ENCODE measurements at regions not wholly inside any gene's neighbourhood (a gene's known extent, or its start where the extent isn't known, plus 50 kb on each side); places are given as distances from the start of the nearest gene placed in this dataset.

DNA sequence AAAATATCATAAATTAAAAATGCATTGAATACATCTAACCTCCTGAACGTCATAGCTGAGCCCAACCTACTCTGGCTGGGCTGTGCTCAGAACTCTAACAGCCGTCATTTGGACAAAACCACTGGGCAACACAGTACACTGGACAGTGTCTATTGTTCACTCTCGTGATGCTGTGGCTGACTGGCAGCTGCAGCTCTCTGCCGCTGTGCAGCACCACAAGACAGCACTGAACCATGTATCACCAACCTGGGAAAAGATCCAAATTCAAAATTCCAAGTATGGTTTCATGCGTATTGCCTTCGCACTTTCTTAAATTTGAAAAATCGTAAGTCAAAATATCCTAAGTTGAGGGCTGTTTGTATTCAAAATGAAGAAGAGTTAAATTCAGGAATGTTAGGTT is 145.1 kb upstream of the CNTN4 start:
- no peak for DNase-seq (ENCODE audit: low read depth)

DNA sequence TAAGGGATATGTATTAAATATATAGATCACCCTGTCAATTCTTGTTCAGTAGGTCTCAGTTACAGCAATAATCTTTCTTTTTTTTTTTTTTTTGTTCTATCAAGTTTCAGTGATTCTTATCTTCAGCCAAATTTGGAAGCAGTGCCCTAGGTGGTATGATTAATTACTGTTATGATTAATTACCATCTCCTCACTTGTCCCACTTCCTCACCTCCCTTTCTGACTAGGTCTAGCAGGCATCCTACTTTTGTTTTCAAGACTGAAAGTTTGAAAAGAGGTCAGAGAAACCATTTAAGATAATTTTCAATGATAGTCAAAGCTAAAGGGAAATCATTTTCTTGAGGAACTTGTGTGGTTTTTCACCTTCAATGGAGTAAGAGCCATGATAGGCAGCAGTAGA is 144.0 kb upstream of the CNTN4 start:
- no peak for DNase-seq (ENCODE audit: low read depth)

- DNase-seq (ENCODE audit: low read depth) = no peak
These were observed 143.5 kb upstream of the CNTN4 start for GRCh38 chr3:1955170-1955569.

GRCh38 chr3:1955750-1956149 is 142.9 kb upstream of the CNTN4 start:
- no peak for DNase-seq (ENCODE audit: low read depth)

GRCh38 chr3:1960506-1960905 is 138.2 kb upstream of the CNTN4 start:
- no peak for DNase-seq (ENCODE audit: low read depth)

DNA sequence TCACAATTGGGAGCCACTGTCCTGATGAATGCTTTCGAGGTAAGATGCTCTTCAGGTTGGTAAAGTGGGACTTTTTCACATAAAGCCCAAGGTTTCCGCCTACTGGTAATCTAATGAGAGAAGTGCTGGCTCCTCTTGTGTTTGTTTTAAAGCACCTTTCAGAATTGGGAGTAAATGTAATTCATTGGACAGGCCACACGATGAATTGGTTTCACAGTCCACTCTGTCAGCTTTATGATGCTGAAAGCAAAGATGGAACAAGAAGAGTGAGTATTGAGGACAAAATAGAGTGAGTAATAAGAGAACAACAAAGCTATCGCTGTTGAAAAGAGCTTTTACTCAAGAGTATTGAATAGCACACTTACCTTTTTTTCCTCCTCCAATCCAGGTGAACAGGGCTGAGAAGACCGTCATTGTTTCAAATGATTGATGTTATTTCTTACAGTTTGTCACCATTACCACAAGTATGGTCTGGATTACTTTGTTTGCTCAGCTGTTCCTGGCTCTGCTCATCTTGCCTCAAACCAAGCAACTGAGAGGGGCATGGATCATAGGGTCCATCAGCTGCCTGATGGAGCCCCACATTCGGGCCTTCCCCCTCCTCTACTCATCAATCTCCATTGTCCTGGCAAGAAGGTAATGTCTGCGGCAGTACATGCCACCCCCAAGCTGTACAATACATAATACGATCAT is 136.1 kb upstream of the CNTN4 start:
- no peak for DNase-seq (ENCODE audit: low read depth)

GRCh38 chr3:1963896-1964295 is 134.8 kb upstream of the CNTN4 start:
- no peak for DNase-seq (ENCODE audit: low read depth)

DNA sequence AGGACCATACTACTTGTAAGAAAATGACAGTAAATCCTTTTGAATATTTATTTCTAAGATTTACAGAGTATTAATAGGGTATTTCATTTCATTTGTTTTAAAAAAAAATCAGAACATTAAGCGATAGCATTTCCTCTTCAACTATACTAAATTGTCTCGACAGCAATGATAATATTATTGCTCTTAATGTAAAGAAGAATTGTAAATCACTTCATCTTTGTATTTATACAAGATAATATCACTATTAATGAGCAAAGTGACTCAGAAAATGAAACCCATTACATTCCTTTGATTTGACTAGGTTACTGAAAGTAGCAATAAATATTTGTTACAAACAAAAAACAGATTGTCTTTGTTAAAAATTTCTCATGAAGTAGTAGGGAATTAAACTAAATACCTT is 131.1 kb upstream of the CNTN4 start:
- DNase-seq (ENCODE audit: low read depth) = no peak

- DNase-seq (ENCODE audit: low read depth) = no peak
These were observed 129.4 kb upstream of the CNTN4 start for GRCh38 chr3:1969281-1969680.

GRCh38 chr3:1971780-1972179 is 126.9 kb upstream of the CNTN4 start:
- DNase-seq (ENCODE audit: low read depth) = no peak

- DNase-seq (ENCODE audit: low read depth) = no peak
These were observed 118.6 kb upstream of the CNTN4 start for GRCh38 chr3:1979961-1980615.

DNA sequence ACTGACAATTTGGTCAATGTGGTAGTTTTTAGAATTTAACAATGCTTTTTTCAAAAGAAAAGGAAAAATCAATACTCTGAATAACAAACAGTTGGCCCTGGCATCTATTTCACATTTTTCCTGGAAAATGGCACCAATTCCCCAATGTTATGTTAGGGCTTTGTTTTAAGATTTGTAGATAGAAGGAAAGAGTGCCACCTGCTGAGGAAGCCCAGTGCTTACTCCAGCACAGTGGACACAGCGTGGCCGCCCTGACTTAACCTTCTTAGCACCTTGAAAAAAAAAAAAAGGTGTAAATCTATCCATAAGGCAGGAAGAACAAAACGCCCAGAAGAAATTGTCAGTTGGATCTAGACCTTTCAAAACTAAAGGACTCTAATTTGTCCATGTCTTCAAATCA is 110.7 kb upstream of the CNTN4 start:
- DNase-seq (ENCODE audit: low read depth) = no peak

GRCh38 chr3:1998739-1999138 is 99.9 kb upstream of the CNTN4 start:
- DNase-seq (ENCODE audit: low read depth) = no peak

GRCh38 chr3:2001306-2002108 is 97.2 kb upstream of the CNTN4 start:
- no peak for DNase-seq (ENCODE audit: low read depth)

DNA sequence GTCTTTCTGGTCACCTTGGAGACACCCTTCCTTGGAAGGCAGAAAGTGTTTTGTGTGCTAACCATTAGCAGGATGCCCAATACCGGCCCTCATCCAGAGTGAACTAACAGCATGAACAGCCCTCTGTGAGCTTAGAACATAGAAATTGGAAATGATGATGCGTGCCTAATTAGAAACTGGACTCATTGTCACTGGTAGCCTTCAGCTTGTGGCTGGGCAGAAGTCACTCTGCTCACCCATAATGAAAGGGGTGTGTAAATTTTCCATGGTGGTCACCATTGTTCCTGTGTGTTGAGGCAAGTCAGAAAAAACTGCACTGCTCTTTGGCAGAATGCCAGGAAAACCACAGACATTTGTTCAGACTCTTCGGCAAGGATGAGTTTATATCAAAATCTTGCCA is 74.7 kb upstream of the CNTN4 start:
- no peak for DNase-seq (ENCODE audit: low read depth)

- no peak for DNase-seq (ENCODE audit: low read depth)
These were observed 74.0 kb upstream of the CNTN4 start for GRCh38 chr3:2024713-2025112.

DNA sequence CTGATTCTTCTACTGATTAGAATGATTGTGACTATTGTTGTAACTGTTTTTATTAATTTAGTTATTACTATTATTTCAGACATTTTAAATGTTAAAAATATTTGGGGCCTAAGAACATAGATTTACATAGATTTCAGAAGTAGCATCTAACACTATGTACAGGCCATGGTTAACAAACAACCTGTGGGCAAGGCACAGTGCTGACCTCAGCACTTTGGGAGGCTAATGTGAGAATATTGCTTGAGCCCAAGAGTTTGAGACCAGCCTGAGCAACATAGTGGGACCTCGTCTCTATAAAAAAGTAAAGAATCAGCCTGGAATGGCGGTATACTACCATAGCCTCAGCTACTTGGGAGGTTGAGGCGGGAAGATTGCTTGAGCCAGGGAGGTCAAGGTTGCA is 69.1 kb upstream of the CNTN4 start:
- DNase-seq (ENCODE audit: low read depth) = no peak

GRCh38 chr3:2036076-2036475 is 62.6 kb upstream of the CNTN4 start:
- DNase-seq (ENCODE audit: low read depth) = no peak

DNA sequence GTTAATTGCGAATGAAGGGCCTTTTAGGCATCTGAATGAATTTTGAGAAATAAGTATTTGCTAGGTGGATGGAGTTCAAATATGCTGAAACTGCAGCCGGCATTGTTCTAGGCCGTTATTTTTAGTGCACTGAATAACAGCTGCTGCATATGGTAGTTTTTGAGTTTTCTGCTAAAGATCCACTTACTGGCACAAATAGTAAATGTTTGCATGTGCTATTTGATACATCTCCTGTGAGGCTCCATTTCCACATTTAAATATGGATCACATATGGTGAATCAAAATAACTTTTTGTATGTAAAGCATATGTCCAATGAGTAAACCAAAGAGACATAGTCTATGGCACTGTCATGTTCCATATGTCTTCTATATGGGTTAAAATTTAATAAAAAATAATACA is 56.7 kb upstream of the CNTN4 start:
- no peak for DNase-seq (ENCODE audit: low read depth)
